Stimulated activated memory B cell treated with anti-CD40 and anti-IgM and Interleukin-4, amounts not matched to agents 10 μg/mL and 1 μg/mL and 100 μg/mL, for 72 hours (primary cell): ENCODE measurements at regions not wholly inside any gene's neighbourhood (a gene's known extent, or its start where the extent isn't known, plus 50 kb on each side); places are given as distances from the start of the nearest gene placed in this dataset.

ENCODE experiments used
- ATAC-seq: fragments of 150-1000 bp; cut with Tn5 transposase; 2 replicates; pipeline ENCODE4 v1.10.0; 2021
- H3K27ac Mint-ChIP-seq: one replicate; pipeline ENCODE4 v1.8.0; 2022; ENCODE audit warnings: mild to moderate bottlenecking, mixed read lengths
- H3K27me3 Mint-ChIP-seq: one replicate; pipeline ENCODE4 v1.8.0; 2022; ENCODE audit warnings: mixed read lengths
- H3K36me3 Mint-ChIP-seq: one replicate; pipeline ENCODE4 v1.8.0; 2022; ENCODE audit warnings: mixed read lengths
- H3K4me1 Mint-ChIP-seq: one replicate; pipeline ENCODE4 v1.8.0; 2022; ENCODE audit warnings: mixed read lengths
- H3K4me3 Mint-ChIP-seq: one replicate; pipeline ENCODE4 v1.8.0; 2022; ENCODE audit warnings: mild to moderate bottlenecking, moderate library complexity, mixed read lengths
- H3K9me3 Mint-ChIP-seq: one replicate; pipeline ENCODE4 v1.8.0; 2022; ENCODE audit warnings: mixed read lengths

GRCh38 chr10:107485019-107485418, 320.5 kb upstream of the SORCS1 start:
- Mint-ChIP-seq H3K4me1 (no peaks in the 10 kb centered on the region), H3K27me3 (no peaks in the 10 kb centered on the region), H3K9me3 (peaks cover 2% of the 10 kb centered on the region), H3K27ac (no peak overlapping the region), H3K4me3 (no peak overlapping the region), H3K36me3 (no peaks in the 10 kb centered on the region)
- no peak for ATAC-seq

- ATAC-seq = no peak
- H3K27ac Mint-ChIP-seq = no peak overlapping the region
- H3K4me3 Mint-ChIP-seq = no peak overlapping the region
- H3K36me3 Mint-ChIP-seq = no peaks in the 10 kb centered on the region
- peaks cover 14% of the 10 kb centered on the region for H3K4me1 Mint-ChIP-seq
- no peaks in the 10 kb centered on the region for H3K27me3 Mint-ChIP-seq
- H3K9me3 Mint-ChIP-seq = peaks cover 2% of the 10 kb centered on the region
Observed at GRCh38 chr10:107481881-107482280, 317.4 kb upstream of the SORCS1 start.

GRCh38 chr10:107481224-107481623, 316.7 kb upstream of the SORCS1 start:
- H3K4me1 Mint-ChIP-seq = peaks cover 20% of the 10 kb centered on the region
- no peak overlapping the region for H3K4me3 Mint-ChIP-seq
- ATAC-seq = no peak
- H3K27me3 Mint-ChIP-seq = no peaks in the 10 kb centered on the region
- no peaks in the 10 kb centered on the region for H3K36me3 Mint-ChIP-seq
- H3K27ac Mint-ChIP-seq = no peak overlapping the region
- peaks cover 2% of the 10 kb centered on the region for H3K9me3 Mint-ChIP-seq

GRCh38 chr10:107480781-107481180, 316.3 kb upstream of the SORCS1 start:
- H3K27ac Mint-ChIP-seq = no peak overlapping the region
- H3K9me3 Mint-ChIP-seq = peaks cover 2% of the 10 kb centered on the region
- no peak for ATAC-seq
- peaks cover 25% of the 10 kb centered on the region for H3K4me1 Mint-ChIP-seq
- no peaks in the 10 kb centered on the region for H3K27me3 Mint-ChIP-seq
- no peaks in the 10 kb centered on the region for H3K36me3 Mint-ChIP-seq
- no peak overlapping the region for H3K4me3 Mint-ChIP-seq

- no peaks in the 10 kb centered on the region for H3K27me3 Mint-ChIP-seq
- H3K36me3 Mint-ChIP-seq = no peaks in the 10 kb centered on the region
- no peaks in the 10 kb centered on the region for H3K9me3 Mint-ChIP-seq
- ATAC-seq = peak; percentile 66
- no peak overlapping the region for H3K4me3 Mint-ChIP-seq
- H3K4me1 Mint-ChIP-seq = peaks cover 25% of the 10 kb centered on the region
- peak overlapping the region; percentile 70 for H3K27ac Mint-ChIP-seq
Observed at GRCh38 chr10:107477266-107477665, 312.8 kb upstream of the SORCS1 start.

GRCh38 chr10:107476408-107476807, 311.9 kb upstream of the SORCS1 start:
- no peak overlapping the region for H3K4me3 Mint-ChIP-seq
- H3K27me3 Mint-ChIP-seq = no peaks in the 10 kb centered on the region
- ATAC-seq = no peak
- H3K36me3 Mint-ChIP-seq = no peaks in the 10 kb centered on the region
- no peaks in the 10 kb centered on the region for H3K9me3 Mint-ChIP-seq
- H3K27ac Mint-ChIP-seq = no peak overlapping the region
- peaks cover 25% of the 10 kb centered on the region for H3K4me1 Mint-ChIP-seq

- Mint-ChIP-seq H3K4me1 (peaks cover 25% of the 10 kb centered on the region), H3K4me3 (no peak overlapping the region)
Observed at GRCh38 chr10:107474650-107475049, 310.1 kb upstream of the SORCS1 start.

GRCh38 chr10:107473225-107473624, 308.7 kb upstream of the SORCS1 start:
- no peak for ATAC-seq
- peaks cover 24% of the 10 kb centered on the region for H3K4me1 Mint-ChIP-seq

More at GRCh38 chr10:107474650-107475049, 310.1 kb upstream of the SORCS1 start:
- Mint-ChIP-seq H3K36me3 (no peaks in the 10 kb centered on the region), H3K27ac (no peak overlapping the region), H3K27me3 (no peaks in the 10 kb centered on the region), H3K9me3 (peaks cover 3% of the 10 kb centered on the region)
- ATAC-seq = no peak

GRCh38 chr10:107471911-107472310, 307.4 kb upstream of the SORCS1 start:
- Mint-ChIP-seq H3K9me3 (peaks cover 3% of the 10 kb centered on the region), H3K27ac (no peak overlapping the region), H3K4me1 (peaks cover 11% of the 10 kb centered on the region), H3K27me3 (no peaks in the 10 kb centered on the region), H3K36me3 (no peaks in the 10 kb centered on the region), H3K4me3 (no peak overlapping the region)
- ATAC-seq = no peak

More at GRCh38 chr10:107473225-107473624, 308.7 kb upstream of the SORCS1 start:
- Mint-ChIP-seq H3K4me3 (no peak overlapping the region), H3K36me3 (no peaks in the 10 kb centered on the region), H3K9me3 (peaks cover 3% of the 10 kb centered on the region), H3K27ac (no peak overlapping the region), H3K27me3 (no peaks in the 10 kb centered on the region)

GRCh38 chr10:107453561-107453960, 289.1 kb upstream of the SORCS1 start:
- H3K27me3 Mint-ChIP-seq = no peaks in the 10 kb centered on the region
- no peak overlapping the region for H3K27ac Mint-ChIP-seq
- H3K36me3 Mint-ChIP-seq = no peaks in the 10 kb centered on the region
- H3K4me3 Mint-ChIP-seq = no peak overlapping the region
- H3K9me3 Mint-ChIP-seq = peaks cover 3% of the 10 kb centered on the region
- peaks cover 19% of the 10 kb centered on the region for H3K4me1 Mint-ChIP-seq
- no peak for ATAC-seq

GRCh38 chr10:107451047-107451446, 286.5 kb upstream of the SORCS1 start:
- ATAC-seq = peak; percentile 74
- Mint-ChIP-seq H3K27me3 (no peaks in the 10 kb centered on the region), H3K27ac (no peak overlapping the region)

GRCh38 chr10:107450056-107450455, 285.6 kb upstream of the SORCS1 start:
- no peak overlapping the region for H3K4me3 Mint-ChIP-seq
- H3K27me3 Mint-ChIP-seq = no peaks in the 10 kb centered on the region
- peaks cover 19% of the 10 kb centered on the region for H3K4me1 Mint-ChIP-seq
- ATAC-seq = no peak
- H3K27ac Mint-ChIP-seq = no peak overlapping the region
- H3K36me3 Mint-ChIP-seq = no peaks in the 10 kb centered on the region
- H3K9me3 Mint-ChIP-seq = no peaks in the 10 kb centered on the region

More at GRCh38 chr10:107451047-107451446, 286.5 kb upstream of the SORCS1 start:
- no peak overlapping the region for H3K4me3 Mint-ChIP-seq
- peaks cover 3% of the 10 kb centered on the region for H3K9me3 Mint-ChIP-seq
- peaks cover 19% of the 10 kb centered on the region for H3K4me1 Mint-ChIP-seq
- no peaks in the 10 kb centered on the region for H3K36me3 Mint-ChIP-seq

GRCh38 chr10:107444443-107444842, 279.9 kb upstream of the SORCS1 start:
- Mint-ChIP-seq H3K9me3 (peaks cover 3% of the 10 kb centered on the region), H3K27ac (no peak overlapping the region), H3K36me3 (no peaks in the 10 kb centered on the region)

GRCh38 chr10:107443813-107444212, 279.3 kb upstream of the SORCS1 start:
- Mint-ChIP-seq H3K4me1 (peaks cover 7% of the 10 kb centered on the region), H3K4me3 (no peak overlapping the region), H3K36me3 (no peaks in the 10 kb centered on the region), H3K27ac (no peak overlapping the region), H3K27me3 (no peaks in the 10 kb centered on the region), H3K9me3 (peaks cover 3% of the 10 kb centered on the region)
- no peak for ATAC-seq

More at GRCh38 chr10:107444443-107444842, 279.9 kb upstream of the SORCS1 start:
- ATAC-seq = no peak
- Mint-ChIP-seq H3K4me3 (no peak overlapping the region), H3K27me3 (no peaks in the 10 kb centered on the region), H3K4me1 (peaks cover 7% of the 10 kb centered on the region)

GRCh38 chr10:107443326-107443725, 278.8 kb upstream of the SORCS1 start:
- no peaks in the 10 kb centered on the region for H3K27me3 Mint-ChIP-seq
- H3K4me3 Mint-ChIP-seq = no peak overlapping the region
- no peaks in the 10 kb centered on the region for H3K36me3 Mint-ChIP-seq
- no peak overlapping the region for H3K27ac Mint-ChIP-seq
- H3K9me3 Mint-ChIP-seq = peaks cover 3% of the 10 kb centered on the region
- no peak for ATAC-seq
- H3K4me1 Mint-ChIP-seq = peaks cover 8% of the 10 kb centered on the region

- no peak overlapping the region for H3K4me3 Mint-ChIP-seq
- ATAC-seq = peak; percentile 74
- no peak overlapping the region for H3K27ac Mint-ChIP-seq
- peaks cover 3% of the 10 kb centered on the region for H3K9me3 Mint-ChIP-seq
- H3K4me1 Mint-ChIP-seq = peaks cover 15% of the 10 kb centered on the region
- no peaks in the 10 kb centered on the region for H3K36me3 Mint-ChIP-seq
- no peaks in the 10 kb centered on the region for H3K27me3 Mint-ChIP-seq
Observed at GRCh38 chr10:107442035-107442505, 277.6 kb upstream of the SORCS1 start.

GRCh38 chr10:107440741-107441140, 276.2 kb upstream of the SORCS1 start:
- H3K4me3 Mint-ChIP-seq = no peak overlapping the region
- H3K4me1 Mint-ChIP-seq = peaks cover 22% of the 10 kb centered on the region
- no peaks in the 10 kb centered on the region for H3K27me3 Mint-ChIP-seq
- no peak for ATAC-seq
- H3K9me3 Mint-ChIP-seq = peaks cover 3% of the 10 kb centered on the region
- H3K36me3 Mint-ChIP-seq = no peaks in the 10 kb centered on the region
- H3K27ac Mint-ChIP-seq = no peak overlapping the region
